ENCODE measurements at regions not wholly inside any gene's neighbourhood (a gene's known extent, or its start where the extent isn't known, plus 50 kb on each side); places are given as distances from the start of the nearest gene placed in this dataset.
A peak's percentile ranks its signal among the peaks of the same experiment; 100 is the strongest.

- DNase-seq (ENCODE audit: low read depth in 2 of 3, low spot score in 1 of 3), result no peak
These were observed 105.3 kb upstream of the HSD17B12 start for GRCh38 chr11:43574949-43575912.

GRCh38 chr11:43575913-43576310, 104.6 kb upstream of the HSD17B12 start:
- no peak for DNase-seq (ENCODE audit: low read depth in 2 of 3, low spot score in 1 of 3)

- no peak for DNase-seq (ENCODE audit: low read depth in 2 of 3, low spot score in 1 of 3)
These were observed 104.2 kb upstream of the HSD17B12 start for GRCh38 chr11:43576320-43576802.

- peak in 1 of 3 donors; percentile 18 for DNase-seq (ENCODE audit: low read depth in 2 of 3, low spot score in 1 of 3)
These were observed 103.6 kb upstream of the HSD17B12 start for GRCh38 chr11:43576803-43577521.

GRCh38 chr11:43577566-43578264, 102.8 kb upstream of the HSD17B12 start:
- DNase-seq (ENCODE audit: low read depth in 2 of 3, low spot score in 1 of 3), result no peak

GRCh38 chr11:43578346-43579170, 102.0 kb upstream of the HSD17B12 start:
- DNase-seq (ENCODE audit: low read depth in 2 of 3, low spot score in 1 of 3), result no peak

- DNase-seq (ENCODE audit: low read depth in 2 of 3, low spot score in 1 of 3), result peak; percentile 29 to 41 (median 36)
These were observed 101.2 kb upstream of the HSD17B12 start for GRCh38 chr11:43579171-43579918.

- DNase-seq (ENCODE audit: low read depth in 2 of 3, low spot score in 1 of 3), result no peak
These were observed 100.6 kb upstream of the HSD17B12 start for GRCh38 chr11:43579919-43580276.

- no peak for DNase-seq (ENCODE audit: low read depth in 2 of 3, low spot score in 1 of 3)
These were observed 99.7 kb upstream of the HSD17B12 start for GRCh38 chr11:43580735-43581369.

GRCh38 chr11:43581370-43582023, 99.0 kb upstream of the HSD17B12 start:
- DNase-seq (ENCODE audit: low read depth in 2 of 3, low spot score in 1 of 3), result no peak

GRCh38 chr11:43582024-43582862, 98.3 kb upstream of the HSD17B12 start:
- no peak for DNase-seq (ENCODE audit: low read depth in 2 of 3, low spot score in 1 of 3)

- no peak for DNase-seq (ENCODE audit: low read depth in 2 of 3, low spot score in 1 of 3)
These were observed 97.6 kb upstream of the HSD17B12 start for GRCh38 chr11:43582863-43583462.

- no peak for DNase-seq (ENCODE audit: low read depth in 2 of 3, low spot score in 1 of 3)
These were observed 97.0 kb upstream of the HSD17B12 start for GRCh38 chr11:43583548-43583947.

- no peak for DNase-seq (ENCODE audit: low read depth in 2 of 3, low spot score in 1 of 3)
These were observed 94.5 kb upstream of the HSD17B12 start for GRCh38 chr11:43585877-43586608.

GRCh38 chr11:43589601-43590250, 90.8 kb upstream of the HSD17B12 start:
- DNase-seq (ENCODE audit: low read depth in 2 of 3, low spot score in 1 of 3), result no peak

- DNase-seq (ENCODE audit: low read depth in 2 of 3, low spot score in 1 of 3), result no peak
These were observed 79.0 kb upstream of the HSD17B12 start for GRCh38 chr11:43601511-43601910.

Measured in stimulated activated CD4-positive, alpha-beta T cell treated with anti-CD3 and anti-CD28 coated beads, Interleukin-12 subunit alpha, Interleukin-12 subunit beta, amount 100 ng/mL, for 48 hours (primary cell).